HG03196 (cell line): ENCODE measurements at regions not wholly inside any gene's neighbourhood (a gene's known extent, or its start where the extent isn't known, plus 50 kb on each side); places are given as distances from the start of the nearest gene placed in this dataset.

Experiments used
- ATAC-seq: cut with Tn5 transposase; IDR thresholded peaks from one replicate; pipeline ENCODE4 v1.9.1; 2021; ENCODE audit not compliant: unreplicated experiment

DNA sequence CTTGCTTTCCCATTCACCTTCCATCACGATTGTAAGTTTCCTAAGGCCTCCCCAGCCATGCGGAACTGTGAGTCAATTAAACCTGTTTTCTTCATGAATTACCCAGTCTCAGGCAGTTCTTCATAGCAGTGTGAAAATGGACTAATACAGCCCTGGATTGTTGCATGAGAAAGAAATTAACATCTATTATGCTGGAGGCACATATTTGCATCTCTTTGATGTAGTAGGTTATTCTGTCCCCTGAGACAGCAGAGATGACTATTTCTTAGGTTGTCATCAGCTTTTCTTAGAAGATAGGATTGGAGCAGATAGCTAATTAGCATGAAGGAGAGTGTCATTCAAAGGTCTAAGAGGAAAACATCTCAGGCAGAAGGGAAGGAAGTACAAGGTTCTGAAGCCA lies 166.2 kb downstream of the OMA1 start:
- no peak for ATAC-seq

DNA sequence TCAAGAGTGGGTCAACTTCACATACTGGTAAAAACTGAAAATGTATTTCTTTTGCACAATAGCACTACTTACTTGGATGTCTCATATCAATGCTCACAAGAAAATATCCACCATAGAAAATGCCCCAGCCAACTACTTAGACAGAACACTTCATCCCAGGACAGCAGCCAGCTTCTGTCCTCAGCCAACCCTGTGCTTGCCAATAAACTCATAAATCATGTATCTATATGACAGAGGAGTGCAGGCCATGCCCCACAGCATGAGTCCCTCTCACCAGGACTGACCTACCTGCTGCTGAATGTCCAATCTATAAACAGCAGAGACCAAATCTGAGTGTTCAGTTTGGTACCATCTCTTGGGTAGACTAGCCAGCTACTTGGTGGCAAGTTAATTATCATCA lies 179.3 kb downstream of the OMA1 start:
- no peak for ATAC-seq

DNA sequence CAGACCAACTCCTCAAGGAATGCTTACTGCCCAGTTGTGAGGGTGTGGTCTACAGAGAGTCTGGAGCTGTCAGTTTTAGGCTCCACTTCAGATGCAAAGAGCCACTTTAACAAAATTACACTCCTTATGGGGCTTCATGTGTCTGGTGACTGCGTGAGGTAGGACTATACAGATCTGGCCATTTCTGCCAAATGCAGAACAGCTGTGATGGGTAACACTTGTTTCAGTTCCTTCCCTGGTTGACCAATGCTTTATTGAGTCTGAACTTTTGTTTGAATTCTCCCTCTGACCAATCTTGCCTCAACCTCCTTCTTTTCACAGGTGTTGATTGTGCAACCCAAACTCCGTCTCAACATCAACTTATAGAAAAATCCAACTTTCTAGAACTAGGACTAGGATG lies 181.2 kb downstream of the OMA1 start:
- no peak for ATAC-seq

DNA sequence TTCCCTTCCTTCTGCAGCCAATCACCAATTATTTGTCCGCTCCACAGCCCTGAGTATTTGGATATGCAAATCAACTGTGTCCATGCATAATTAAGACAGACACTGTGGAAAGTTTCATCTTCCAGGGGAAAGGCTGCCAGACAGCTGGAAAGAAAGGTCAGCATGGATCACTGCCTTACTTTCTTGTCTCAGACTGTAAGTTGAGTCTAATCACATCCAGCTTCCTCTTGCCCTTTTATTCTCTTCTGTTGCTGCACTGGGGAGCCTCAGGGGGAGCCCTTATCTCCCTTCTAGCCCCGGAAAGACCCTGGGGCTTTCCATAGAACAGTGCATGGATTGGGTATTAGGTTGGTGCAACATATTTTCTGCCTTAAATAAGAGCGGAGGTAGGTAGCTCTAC lies 182.9 kb downstream of the OMA1 start:
- no peak for ATAC-seq

DNA sequence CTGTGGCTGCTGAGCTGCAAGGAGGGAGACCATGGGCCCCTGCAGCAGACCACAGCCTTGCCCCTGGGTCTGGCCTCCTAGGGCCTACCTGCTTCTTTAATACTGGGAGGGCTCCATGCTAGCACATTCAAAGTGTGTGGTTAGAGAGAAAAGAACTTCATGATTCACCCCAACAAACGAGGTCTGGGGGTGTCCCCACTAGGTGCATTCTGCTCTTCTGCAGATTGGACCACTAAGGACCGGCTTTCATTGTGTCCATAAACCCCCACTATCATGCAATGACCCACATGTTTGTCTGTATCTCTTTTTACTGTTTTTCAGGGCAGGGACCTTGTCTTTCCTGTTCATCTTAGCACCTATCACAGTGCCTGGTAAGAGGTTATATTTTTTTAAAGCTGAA lies 185.4 kb downstream of the OMA1 start:
- ATAC-seq, result no peak

DNA sequence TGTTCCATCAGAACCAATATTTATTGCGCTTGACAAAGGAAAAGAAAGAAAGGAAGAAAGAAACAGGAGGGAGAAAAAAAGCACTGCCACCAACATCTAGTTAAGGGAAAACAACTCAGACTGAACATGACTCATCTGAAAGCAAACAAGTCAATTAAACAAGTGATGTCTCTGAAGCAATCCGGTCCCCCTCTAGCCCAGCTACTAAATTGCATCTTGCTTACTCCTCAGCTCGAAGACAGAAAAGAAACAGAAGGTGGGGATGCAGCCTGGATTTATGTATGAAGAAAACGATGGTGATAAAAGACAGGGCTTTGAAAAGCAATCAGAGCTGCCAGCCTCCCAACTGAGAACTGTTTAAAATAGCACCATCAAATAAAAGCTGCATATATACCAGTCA lies 188.2 kb downstream of the OMA1 start:
- ATAC-seq, result no peak

DNA sequence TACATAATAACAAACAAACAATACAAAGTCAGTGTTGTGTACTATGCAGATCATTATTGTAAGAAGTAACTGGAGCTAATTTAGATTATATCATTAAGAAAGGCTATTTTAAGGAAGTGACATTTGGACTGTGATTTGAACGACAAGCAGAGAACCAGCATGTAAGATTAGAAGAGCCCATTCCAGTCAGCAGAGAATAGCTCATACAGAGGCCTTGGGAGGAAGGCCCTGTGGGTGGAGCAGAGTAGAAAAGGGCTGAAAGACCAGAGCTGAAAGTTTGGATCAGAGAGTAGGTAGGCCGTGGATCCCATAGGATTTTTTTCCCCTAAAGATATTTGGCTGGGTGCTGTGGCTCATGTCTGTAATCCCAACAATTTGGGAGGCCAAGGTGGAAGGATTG lies 190.1 kb downstream of the OMA1 start:
- ATAC-seq, result no peak

DNA sequence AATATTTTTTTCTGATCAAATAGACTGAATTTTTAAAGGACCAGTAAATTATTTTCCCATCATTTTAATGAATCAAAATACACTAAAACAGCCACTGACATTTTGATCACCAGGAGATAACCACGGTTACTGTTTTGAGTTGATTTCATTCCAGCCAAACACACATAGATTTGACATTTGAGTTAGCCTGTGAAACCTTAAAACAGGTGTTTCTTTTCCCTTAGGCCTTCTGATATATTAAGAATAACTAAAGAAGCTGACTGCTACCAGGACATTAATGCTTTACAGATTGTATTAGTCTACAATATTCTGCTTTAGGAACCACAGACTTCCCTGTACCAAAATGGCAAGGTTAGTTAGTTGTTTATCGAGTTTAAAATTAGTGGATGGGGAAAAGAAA lies 193.4 kb downstream of the OMA1 start:
- ATAC-seq, result no peak

DNA sequence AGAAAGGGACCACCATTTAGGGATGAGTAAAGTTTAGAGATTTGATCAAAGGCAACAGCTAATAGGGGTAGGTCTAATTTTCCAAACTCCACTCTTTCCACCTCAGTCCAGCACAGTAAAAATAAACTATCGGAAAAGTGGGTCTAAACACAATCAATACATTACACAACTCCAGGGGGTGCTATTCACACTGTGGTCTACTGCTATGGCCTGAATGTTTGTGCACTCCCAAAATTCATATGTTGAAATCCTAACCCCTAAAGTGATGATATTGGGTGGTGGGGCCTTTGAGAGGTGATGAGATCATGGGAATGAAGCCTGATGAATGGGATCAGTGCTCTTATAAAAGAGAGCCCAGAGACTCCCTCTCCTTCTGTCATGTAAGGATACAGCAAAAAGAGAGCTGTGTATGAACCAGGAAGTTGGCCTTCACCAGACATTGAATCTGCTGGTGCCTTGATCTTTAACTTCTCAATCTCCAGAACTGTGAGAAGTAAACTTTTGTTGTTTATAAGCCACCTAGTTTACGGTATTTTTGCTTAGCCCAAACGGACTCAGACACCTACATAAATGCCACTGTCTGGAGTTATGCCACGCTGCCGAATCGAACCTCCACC lies 193.9 kb downstream of the OMA1 start:
- ATAC-seq, result no peak

DNA sequence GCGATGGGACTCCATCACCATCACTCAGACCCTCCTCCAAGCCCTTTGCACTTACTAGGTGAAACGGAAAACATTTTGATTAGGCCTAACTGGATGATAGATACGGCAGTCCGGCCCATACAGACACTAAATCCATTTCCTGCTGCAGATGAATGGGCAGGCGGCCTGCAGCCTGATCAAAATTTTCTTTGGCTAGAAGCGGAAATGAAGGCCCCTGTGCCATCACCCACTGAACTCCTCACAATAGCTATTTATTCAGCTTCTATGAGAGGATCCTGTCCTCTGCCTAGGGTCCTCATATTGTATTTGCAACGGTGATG lies 200.5 kb downstream of the OMA1 start:
- no peak for ATAC-seq

DNA sequence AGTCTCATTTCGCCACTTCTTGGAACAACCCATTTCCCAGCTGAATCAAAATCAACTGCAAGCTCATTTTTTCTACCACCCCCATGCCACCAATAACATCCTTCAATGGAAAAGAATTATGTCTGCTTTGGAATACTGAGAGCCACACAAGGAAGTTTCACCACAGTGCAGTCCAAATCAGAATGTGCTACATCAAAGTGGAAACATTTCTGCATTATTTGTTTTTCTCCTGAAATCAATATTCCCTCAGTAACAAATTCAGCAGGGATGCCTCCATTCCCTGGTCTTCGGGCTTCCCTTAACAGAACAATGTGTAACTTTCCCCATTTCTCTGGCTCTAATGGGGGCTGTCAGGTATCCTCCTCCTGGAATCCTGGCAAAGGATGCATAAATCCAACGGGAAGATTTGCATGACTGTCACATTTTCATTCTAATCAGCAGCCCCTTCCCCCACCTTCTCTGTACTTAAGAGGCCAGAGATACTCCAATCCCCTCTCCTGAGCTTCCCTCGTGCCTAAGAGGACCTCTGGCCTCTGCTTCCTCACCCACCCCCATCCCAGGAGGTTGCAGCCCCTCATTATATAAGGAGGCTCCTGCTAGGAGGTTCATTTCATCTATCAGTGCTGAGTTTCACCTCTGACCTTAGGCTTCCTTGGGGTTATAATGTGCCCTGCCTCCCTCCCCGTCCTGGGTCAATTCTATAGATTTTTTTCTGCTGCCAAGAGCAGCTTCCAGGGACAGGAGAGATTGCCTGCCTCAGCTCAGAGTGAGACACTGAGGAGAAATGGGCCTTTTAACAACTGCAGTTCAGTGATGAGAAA lies 201.1 kb downstream of the OMA1 start:
- ATAC-seq, result no peak

DNA sequence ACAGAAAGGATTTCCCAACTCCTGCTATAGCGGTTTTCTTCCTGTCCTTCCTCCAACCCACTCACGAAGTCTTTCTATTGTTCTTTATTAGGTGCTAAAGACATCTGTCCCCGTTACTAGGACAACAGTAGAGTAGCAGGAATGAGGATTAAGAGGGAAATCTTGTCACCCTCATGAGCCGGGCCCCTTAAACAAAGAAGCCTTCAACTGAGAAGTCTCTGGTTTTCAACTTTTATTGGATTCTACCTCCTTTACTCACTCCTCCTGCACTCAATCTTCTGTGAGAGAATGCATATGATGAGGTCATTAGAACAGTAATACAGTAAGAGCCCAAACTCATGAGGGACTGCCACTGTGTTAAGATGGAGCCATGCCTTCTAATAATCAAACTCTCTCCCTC lies 206.3 kb downstream of the OMA1 start:
- ATAC-seq, result no peak

DNA sequence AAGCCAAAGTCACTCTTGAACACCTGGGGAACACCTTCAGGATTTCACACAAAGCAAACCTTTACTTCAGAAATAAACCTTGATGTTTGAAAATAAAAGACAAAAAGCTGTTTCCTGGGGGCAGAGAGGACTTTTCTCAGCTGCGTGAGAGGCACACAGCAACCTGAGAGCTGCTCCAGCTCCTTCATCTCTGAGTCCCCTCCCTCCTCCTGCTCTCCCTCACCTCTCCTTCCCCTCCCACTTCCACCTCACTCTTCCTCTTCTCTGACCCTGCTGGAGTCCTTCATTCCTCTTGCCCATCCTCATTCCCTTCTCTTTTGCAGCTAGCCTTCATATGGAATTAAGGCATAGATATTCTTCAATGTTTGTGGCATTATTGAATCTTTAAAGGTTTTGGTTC lies 208.4 kb downstream of the OMA1 start:
- ATAC-seq, result no peak

DNA sequence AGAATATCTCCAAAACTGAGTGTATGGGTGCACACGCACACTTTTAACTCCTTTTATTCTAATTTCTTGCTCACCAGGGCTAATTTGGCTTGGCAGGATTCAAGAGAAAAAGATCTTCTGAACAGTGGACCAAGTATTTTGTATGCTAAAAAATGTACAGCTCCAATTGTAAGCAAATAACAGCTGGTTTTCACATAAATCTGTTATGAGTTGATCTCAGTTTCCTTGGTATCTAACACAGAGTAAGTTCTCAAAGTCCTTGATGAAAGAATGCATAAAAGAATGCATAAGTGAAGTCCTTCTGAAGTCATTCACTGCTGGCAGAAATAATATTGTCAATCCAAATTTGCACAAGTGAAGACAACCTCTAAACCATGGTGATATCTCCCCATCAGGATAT lies 213.0 kb downstream of the OMA1 start:
- no peak for ATAC-seq

DNA sequence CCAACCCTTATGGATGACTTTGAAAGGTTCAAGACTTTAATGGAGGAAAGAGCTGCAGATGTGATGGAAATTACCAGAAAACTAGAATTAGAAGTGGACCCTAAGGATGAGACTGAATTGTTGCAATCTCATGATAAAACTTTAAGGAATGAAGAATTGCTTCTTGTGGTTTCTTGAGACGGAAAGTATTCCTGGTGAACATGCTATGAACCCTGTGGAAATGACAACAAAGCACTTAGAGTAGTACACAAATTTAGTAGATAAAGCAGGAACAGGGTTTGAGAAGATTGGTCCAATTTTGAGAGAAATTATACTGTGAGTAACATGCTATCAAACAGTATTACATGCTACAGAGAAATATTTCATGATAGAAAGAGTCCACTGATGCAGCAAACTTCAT lies 215.4 kb downstream of the OMA1 start:
- ATAC-seq, result no peak

DNA sequence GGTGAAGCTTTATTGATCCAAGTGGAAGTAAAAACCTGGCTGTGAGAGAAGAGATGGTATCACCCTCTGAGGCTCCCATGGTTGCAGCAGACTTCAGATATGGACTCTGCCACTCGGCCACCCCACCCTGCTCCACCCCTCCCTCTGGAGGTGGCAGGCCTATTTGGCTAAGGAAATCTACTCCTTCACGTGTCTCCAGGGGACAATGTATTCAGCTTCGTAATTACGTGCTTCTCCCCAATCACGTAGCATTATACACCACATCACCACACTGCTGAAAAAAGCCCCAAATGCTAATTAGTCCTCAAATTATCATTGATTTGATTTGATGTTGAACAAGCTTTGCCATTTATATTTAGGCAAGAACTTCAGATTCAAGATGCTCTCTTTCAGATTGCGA lies 220.7 kb downstream of the OMA1 start:
- ATAC-seq, result no peak

DNA sequence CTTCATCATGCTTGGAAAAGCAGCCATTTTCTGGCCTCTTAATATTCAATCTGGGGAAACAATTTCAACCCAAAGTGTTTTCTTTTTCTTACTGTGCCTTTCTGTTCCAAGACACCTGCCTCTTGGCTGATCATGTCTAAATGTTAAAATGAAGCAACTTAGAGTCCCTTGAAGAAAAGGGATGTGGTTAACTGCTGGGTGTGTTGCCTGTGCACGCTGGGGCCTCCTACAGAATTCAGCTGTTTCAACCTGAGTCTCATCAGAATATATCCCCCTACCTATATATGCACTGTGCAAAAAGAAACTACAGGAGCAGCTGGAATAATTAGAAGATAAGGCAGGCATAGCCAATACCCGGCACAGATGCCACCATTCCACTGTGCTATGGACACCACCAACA lies 222.0 kb downstream of the OMA1 start:
- ATAC-seq, result no peak

DNA sequence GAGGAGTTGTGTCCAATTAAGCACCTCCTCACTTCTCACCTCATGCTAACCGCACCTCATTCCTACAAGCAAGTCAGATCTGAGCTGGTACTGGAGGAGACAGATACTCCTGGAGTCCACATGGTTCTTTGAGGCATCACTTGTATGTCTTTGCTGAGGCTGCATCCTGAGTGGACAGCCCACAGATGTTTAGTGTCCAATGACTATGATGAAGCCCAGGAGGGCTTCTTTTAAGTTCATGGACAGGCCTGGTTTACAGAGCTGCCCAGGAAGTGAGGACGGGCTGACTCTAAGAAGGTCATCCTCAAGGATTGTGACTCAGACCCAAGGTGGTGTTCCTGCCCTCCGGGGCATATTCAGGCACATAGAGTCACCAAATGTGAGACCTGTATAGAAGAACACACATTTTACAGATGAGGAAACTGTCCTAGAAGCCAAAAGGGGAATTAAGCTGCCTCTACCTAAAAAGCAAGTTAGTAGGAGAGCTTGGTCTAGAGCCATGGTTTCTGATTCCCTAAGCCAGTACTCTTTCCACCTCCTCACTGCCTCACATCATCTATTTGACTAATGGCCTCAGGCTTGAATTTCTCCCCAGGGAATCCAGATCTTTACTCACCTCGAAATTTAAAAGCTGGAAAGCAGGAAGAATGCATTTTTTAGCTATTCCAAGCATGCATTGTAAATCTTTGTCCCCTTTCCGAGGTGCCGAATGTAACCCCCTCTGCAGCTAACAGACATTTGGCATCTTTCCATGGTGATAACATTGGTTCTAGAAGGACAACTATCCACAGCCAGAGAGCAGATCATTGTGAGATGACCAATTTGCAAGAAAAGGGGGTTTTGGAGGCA lies 228.1 kb downstream of the OMA1 start:
- no peak for ATAC-seq

DNA sequence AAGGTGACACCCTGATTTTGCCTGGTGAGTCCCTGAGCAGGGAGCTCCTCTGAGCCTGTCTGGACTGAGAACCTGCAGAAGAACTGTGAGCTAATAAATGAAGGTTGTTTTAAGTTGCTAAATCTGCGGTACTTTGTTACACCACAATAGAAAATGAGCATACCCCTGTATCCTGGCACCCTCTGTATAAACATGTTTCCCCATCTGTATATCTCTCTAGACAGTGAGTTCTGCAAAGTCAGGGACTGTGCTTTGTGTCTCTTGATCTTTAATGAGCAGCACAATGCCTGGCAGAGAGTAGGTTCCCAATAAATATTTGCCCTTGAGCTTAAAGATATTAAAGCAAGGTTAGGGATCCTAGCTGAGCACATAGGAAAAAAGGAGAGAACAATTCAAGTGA lies 228.8 kb downstream of the OMA1 start:
- no peak for ATAC-seq

DNA sequence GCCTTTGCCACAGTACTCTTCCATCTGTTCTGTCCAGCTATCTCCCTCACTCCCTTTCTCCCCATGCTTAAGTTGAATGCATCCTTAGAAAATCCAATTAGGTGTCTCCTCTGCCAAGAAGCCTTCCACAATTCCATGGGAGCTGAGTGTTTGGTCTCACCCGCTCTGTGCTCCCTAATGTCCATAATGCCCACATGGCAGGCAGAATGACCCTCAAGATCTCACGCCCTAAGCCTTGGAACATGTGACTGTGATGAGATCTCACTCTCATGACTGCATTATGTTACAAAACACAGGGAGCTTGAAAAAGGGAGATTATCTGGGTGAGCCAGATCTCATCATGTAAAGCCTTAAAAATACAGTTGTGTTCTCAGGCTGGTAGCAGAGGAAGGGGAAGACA lies 229.4 kb downstream of the OMA1 start:
- ATAC-seq, result no peak

DNA sequence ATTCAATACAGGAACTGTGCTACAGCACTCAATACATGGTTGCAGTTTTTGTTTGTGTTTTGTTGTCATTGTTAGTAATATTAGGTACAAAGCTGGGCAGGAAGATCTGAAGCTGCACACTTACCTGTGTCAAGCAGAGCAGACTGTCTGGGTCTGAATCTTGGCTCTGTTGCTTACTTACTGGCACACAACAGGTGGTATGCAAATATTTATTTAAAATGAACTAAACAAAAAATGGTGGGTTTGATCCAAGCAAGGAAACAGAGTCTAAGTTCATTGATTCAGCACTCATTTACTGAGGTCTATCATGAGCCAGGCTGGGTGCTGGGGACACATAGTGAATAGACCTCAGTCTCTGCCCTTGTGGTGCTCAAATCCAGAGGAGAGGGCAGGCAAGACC lies 230.4 kb downstream of the OMA1 start:
- no peak for ATAC-seq

DNA sequence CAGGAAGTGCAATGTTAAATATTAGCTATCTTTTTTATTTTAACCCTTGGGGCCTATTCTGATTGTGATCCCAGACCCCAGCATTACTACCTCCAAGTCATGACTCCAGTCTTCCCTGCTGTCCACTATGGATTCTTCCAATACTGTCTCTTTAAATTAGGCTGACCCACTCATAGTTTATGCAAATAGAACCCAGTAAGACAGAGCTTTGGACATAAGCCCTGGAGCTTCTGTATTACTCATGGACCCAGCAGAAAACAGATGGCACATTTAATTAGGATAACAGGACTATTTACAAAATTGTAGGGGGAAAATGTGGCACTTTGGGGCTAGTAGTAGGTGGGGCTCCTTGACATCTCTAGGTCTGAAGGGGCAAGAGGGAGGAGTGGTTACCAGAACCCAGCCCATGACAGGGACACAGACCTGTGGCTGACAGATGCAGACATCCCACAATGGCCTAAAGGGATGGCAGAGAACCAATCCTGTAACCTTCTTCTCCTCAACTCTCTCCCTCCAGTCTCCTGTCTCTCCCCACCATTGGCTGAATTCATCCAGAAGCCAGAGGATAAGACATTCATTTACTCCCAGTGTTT lies 233.5 kb downstream of the OMA1 start:
- no peak for ATAC-seq
